HUDEP-2 (cell line): ENCODE measurements at regions not wholly inside any gene's neighbourhood (a gene's known extent, or its start where the extent isn't known, plus 50 kb on each side); places are given as distances from the start of the nearest gene placed in this dataset.

Source experiments
- DNase-seq, 76 experiments: peaks; one replicate each; lab custom pipeline; 2025; ENCODE audit not compliant: unreplicated experiment in 76 of 76; lab: John Stamatoyannopoulos, UW

DNA sequence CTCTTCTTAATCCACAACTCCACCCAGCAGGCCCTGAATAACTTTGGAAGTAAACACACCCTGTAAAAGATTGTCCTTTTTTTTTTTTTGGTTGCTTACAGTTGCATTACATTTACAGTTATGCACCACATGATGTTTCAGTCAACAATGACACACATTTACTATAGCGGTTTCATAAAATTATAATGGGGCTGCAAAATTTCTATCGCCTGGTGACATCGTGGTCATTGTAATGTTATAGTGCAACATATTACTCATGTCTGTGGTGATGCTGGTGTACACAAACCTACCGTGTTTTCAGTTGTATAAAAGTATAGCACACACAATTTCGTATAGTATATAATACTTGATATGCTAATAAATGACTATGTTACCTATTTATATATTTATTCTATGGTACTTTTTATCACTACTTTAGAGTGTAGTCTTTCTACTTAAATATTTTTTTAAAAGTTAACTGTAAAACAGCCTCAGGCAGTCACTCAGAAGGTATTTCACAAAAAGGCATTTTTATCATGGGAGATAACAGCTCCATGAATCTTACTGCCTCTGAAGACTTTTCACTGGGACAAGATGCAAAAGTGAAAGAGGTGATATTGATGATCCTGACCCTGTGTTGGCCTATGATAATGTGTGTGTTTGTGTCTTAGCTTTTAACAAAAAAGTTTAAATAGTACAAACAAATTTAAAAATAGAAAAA is 695.4 kb upstream of the CDH18 start:
- DNase-seq = no peak

DNA sequence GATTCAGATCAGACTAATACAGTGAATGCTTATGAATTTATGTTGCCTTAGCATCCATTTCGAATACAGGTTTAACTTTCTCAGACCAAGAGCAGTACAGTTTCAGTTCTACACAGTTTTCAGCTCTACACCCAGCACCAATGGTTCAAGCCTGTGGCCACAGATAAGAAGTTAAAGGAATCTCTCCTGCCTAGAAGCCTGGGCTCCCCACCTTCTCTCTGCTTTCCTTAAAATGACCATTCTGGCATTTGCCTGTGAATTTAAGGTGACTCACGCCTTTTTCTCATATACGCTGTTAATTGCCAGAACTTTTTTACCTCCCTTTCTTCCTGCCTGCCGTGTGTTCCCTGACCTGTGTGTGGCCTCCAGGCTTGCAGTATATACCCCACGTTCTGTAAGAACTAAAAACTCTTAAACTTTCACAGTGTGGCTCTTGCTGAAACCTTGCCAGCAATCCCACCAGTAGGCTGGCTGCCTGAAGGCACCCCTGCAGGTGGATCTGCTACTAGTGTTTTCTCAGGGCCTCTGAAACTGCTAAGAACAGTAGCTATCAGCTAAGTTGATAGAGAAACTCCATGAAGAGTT is 692.8 kb upstream of the CDH18 start:
- DNase-seq = no peak

DNA sequence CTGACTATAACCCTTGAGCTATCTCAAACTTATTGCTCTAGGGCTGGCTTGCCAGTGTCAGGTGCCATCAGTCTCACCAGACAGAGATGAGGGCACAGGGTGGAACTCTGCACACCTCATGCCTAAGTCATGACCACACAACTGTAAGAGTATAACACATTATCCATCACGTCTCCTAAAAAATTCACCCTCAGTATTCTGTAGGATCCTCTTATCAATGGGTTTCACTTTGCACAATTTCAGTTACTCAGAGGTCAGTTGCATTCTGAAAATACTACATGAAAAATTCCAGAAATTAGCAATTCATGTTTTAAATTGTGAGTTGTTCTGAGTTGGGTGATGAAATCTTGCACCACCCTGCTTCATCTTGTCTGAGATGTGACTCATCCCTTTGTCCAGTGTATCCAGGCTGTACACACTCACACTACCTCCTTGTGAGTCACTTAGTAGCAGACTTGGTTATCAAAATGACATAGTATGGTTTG is 690.9 kb upstream of the CDH18 start:
- no peak for DNase-seq

DNA sequence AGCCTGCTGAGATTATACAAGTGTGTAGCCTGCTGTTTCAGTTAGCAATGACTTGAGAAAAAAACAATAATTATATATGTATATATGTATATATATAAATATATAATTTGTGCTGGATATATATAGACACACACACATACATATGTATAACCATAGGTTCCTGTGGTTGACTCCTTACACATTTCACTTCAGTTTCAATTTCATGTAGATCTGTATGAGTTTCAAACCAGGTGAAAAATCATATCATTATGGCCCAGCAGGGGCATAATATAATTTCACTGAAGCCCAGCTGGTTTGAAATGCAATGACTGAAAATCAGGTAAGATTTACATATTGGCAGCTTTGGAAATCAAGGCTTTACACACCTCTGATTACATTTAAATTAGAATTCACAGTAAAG is 690.4 kb upstream of the CDH18 start:
- no peak for DNase-seq

- no peak for DNase-seq
Measured at GRCh38 chr5:20660588-20660987, 672.6 kb upstream of the CDH18 start.

DNA sequence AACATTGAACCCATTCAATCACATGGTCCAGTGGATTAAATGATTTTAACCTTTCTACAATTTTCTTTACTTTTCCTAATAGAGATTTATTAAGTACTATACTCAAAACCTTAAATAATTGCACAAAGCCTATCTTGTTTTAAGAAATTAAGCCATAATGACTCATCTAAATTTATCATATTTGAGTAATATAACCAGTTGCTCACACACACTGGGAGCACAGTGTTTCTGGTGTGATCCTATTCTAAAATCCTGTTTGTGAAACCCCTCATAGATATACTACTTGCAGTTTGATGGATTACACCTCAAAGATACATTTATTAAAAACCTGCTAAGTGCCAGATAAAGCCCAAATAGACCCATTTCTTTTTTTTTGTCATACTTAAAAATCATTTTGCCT is 668.3 kb upstream of the CDH18 start:
- no peak for DNase-seq

GRCh38 chr5:20655211-20655610 is 667.2 kb upstream of the CDH18 start:
- DNase-seq = no peak

DNA sequence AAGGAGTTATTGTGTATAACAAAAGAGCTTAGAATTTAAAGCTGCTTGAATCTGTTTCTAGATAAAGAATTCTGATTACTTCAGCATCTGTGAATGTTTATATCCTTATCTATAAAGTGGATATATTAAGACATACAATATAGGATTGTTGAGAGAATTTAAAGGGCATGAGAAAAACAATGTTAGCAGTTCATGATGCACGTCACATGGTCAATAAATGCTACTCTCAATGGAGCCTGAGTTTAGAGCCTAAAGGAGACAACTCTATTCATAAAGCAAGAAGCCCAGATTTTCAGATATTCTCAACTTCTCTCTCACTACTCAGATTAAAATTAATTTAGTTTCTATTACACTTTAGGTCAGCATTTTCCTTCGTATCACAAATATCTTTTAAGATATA is 666.7 kb upstream of the CDH18 start:
- DNase-seq = no peak

GRCh38 chr5:20654033-20654432 is 666.0 kb upstream of the CDH18 start:
- DNase-seq = no peak

DNA sequence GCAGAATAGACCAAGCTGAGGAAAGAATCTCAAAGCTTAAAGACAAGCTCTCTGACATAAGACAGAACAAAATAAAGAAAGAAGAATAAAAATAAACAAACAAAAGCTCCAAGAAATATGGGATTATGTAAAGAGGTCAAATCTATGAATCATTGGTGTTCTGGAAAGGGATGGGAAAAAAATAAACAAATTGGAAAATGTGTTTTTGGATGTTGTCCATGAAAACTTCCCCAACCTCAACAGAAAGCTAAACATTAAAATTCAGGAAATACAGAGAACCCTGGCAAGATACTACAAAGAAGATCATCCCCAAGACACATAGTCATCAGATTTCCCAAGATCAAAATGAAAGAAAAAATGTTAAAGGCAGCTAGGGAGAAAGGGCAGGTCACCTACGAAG is 662.0 kb upstream of the CDH18 start:
- DNase-seq = no peak

- DNase-seq = no peak
Measured at GRCh38 chr5:20648981-20649380, 661.0 kb upstream of the CDH18 start.

GRCh38 chr5:20636686-20637085 is 648.7 kb upstream of the CDH18 start:
- no peak for DNase-seq

GRCh38 chr5:20619591-20619990 is 631.6 kb upstream of the CDH18 start:
- DNase-seq = no peak

DNA sequence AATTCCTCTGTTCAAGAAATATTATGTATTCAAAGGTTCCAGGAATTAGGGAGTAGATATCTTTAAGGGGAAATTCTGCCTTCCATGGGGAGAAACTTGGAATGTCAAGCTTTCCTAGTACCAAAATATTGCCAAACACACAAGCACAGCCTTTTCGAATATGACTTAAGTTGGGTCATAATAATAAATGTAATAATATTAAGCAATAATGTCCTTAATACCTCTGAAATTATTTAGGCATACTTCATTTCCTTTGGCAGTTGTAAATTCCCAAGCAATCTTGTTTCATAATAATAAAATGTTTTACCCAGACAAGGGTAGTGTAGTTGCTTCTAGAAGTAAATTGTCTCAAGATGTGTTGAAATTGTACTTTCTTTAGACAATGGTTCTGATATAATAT is 630.3 kb upstream of the CDH18 start:
- no peak for DNase-seq

- DNase-seq = no peak
Measured at GRCh38 chr5:20617841-20618240, 629.8 kb upstream of the CDH18 start.

GRCh38 chr5:20615888-20616563 is 628.0 kb upstream of the CDH18 start:
- no peak for DNase-seq

DNA sequence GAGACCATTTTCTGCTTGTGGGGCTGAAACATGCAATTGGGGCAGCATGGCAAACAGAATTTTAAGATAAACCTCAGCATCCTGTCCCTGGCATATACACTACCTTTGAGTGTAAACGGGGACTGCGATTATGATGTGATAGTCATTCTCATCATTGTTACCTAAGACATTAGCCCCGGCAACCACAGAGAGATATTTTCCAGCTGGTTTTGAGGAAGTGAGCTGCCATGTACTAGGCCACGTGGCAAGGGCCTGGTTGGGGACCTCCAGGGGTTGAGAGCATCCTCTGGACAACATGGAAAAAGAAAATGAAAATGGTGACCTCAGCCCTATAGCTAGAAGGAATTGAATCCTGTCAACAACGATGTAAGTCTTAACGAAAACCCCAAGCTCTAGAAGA is 623.6 kb upstream of the CDH18 start:
- DNase-seq = no peak

- no peak for DNase-seq
Measured at GRCh38 chr5:20610681-20611080, 622.7 kb upstream of the CDH18 start.

DNA sequence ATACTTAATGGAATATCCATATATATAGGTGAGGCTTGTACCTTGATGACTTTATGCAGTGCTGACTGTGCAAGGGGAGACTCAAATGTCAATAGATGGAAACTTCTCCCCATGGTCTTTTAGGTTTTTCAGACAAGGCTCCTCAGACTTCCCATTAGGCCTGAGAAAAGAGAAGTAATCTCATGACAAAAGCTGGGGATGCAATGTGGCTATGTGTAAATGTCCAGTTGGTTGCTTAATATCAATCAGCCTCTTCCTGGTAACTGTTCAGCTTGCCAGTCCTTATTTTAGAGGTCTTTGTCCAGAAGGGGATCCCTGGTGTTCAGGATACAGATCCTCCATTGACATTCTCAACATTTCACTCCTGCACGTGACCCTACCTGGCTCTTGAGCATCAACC is 621.1 kb upstream of the CDH18 start:
- DNase-seq = no peak

DNA sequence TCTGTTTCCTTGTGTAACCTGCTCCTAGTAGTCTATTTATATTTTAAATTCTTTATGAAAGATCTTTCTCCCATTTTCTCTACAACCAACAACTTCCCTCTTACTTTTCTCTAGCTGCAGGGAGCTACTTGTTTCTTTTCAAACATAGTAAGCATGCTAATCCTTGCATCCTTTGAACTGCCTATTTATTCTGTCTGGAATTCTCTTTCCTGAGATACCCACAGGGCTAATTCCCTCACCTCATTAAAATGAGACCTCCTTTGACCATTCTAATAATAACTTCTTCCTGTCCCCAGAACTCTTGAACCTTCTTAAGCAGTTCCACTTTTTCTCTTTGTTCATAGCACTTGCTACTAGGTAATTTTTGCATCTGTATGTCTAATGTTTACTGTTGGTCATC is 620.6 kb upstream of the CDH18 start:
- DNase-seq = no peak

GRCh38 chr5:20605732-20606525 is 617.9 kb upstream of the CDH18 start:
- no peak for DNase-seq
